ENCODE measurements at regions not wholly inside any gene's neighbourhood (a gene's known extent, or its start where the extent isn't known, plus 50 kb on each side); places are given as distances from the start of the nearest gene placed in this dataset.

DNA sequence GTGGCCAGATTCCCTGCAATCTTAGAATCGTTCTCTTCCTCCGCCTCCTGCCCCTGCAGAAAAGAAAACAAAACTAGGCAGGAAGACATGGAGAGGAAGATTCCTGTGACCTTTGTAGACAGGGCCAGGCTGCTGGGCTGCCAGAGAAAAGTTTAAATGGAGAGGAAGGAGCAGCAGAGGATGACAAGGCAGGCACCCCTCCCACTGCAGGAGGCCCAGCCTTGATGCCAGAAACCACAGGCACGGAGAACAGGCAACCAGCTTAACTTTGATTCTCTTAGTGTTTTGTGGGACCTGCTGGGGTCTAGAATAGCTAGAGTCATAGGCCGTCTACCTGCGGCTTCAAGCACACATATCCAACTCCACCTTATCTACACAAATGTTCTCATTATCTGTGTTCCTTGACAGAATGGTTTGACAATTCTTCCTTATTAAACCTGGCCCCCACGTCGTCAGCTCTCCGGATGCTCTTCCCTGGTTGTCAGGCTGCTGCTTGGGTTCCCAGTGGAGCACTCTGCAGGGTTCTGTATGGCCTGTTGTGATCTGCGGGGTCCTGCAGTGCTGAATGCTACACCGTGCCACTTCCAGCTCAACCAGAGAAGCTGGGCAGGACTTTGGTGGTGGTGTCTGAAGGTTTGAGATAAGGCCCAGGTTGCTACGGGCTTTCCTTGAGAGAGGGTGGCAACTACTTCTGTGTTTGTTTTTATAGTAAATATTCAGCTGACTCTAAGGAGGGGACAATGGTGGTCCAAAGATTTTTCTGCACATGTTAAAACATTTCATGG is 609.5 kb downstream of the AACS start:
- no peak for TF ChIP-seq CTCF (IDR thresholded peaks at IDR 0.05; ENCODE audit: control extremely low read depth, extremely low read depth)
- no peaks in the 10 kb centered on the region for H3K36me3 ChIP-seq (ENCODE audit: control insufficient read depth in 4 of 4, insufficient read depth in 4 of 4, low read length in 4 of 4)
- no peak overlapping the region for H3K9ac ChIP-seq (ENCODE audit: insufficient read depth in 1 of 2, low read length in 2 of 2)
- 62 to 67% methylated on average over 11 of the region's 11 CpGs for WGBS, 2 donors
- no peak overlapping the region for H3K27ac ChIP-seq (ENCODE audit: low read depth in 1 of 2, low read length in 1 of 2)
- no peaks in the 10 kb centered on the region for H3K4me1 ChIP-seq (ENCODE audit: control insufficient read depth in 5 of 5, insufficient read depth in 5 of 5, low read length in 5 of 5)
- H3K4me3 ChIP-seq = no peak overlapping the region
- peaks cover 0 to 8% (median 0%) of the 10 kb centered on the region in 4 donors for H3K9me3 ChIP-seq (ENCODE audit: control insufficient read depth in 4 of 4, insufficient read depth in 3 of 4, low read length in 3 of 4)
- DNase-seq (no peak), ATAC-seq (ENCODE audit: insufficient read depth, low FRiP score) (no peak)
- no peaks in the 10 kb centered on the region for H3K27me3 ChIP-seq (ENCODE audit: control insufficient read depth in 3 of 3, insufficient read depth in 3 of 3, low read length in 2 of 3)

DNA sequence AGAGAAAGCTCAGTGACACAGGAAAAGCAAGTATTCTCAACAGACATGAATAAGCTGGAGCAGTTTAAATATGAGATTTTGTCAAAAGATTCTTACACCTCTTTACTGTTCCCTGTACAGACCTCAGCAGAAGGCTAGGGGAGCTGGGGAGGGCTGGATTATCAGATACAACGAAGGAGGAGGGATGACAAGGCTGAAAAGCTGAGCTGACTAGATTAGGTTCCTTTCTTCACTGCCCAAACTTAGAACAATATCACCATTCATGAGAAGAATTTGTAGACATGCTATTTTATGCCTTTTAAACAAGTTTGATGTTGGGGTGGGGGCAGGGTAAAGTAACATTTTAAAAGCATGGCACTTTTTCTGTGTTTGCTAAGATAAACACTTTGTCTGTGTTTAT is 611.1 kb downstream of the AACS start:
- H3K27ac ChIP-seq (ENCODE audit: low read depth in 1 of 2, low read length in 1 of 2) = no peak overlapping the region
- no peaks in the 10 kb centered on the region for H3K27me3 ChIP-seq (ENCODE audit: control insufficient read depth in 3 of 3, insufficient read depth in 3 of 3, low read length in 2 of 3)
- no peak for ATAC-seq (ENCODE audit: insufficient read depth, low FRiP score)
- H3K4me3 ChIP-seq = no peak overlapping the region
- H3K4me1 ChIP-seq (ENCODE audit: control insufficient read depth in 5 of 5, insufficient read depth in 5 of 5, low read length in 5 of 5) = no peaks in the 10 kb centered on the region
- TF ChIP-seq CTCF (IDR thresholded peaks at IDR 0.05; ENCODE audit: control extremely low read depth, extremely low read depth) = no peak
- no peaks in the 10 kb centered on the region for H3K36me3 ChIP-seq (ENCODE audit: control insufficient read depth in 4 of 4, insufficient read depth in 4 of 4, low read length in 4 of 4)
- H3K9ac ChIP-seq (ENCODE audit: insufficient read depth in 1 of 2, low read length in 2 of 2) = no peak overlapping the region
- peaks cover 0 to 8% (median 0%) of the 10 kb centered on the region in 4 donors for H3K9me3 ChIP-seq (ENCODE audit: control insufficient read depth in 4 of 4, insufficient read depth in 3 of 4, low read length in 3 of 4)
- 16% methylated on average over 1 of the region's 1 CpG for WGBS, 2 donors
- DNase-seq = no peak

GRCh38 chr12:125677829-125678228 is 612.6 kb downstream of the AACS start:
- no peak for TF ChIP-seq CTCF (IDR thresholded peaks at IDR 0.05; ENCODE audit: control extremely low read depth, extremely low read depth)
- peaks cover 0 to 8% (median 0%) of the 10 kb centered on the region in 4 donors for H3K9me3 ChIP-seq (ENCODE audit: control insufficient read depth in 4 of 4, insufficient read depth in 3 of 4, low read length in 3 of 4)
- no peaks in the 10 kb centered on the region for H3K4me1 ChIP-seq (ENCODE audit: control insufficient read depth in 5 of 5, insufficient read depth in 5 of 5, low read length in 5 of 5)
- H3K27me3 ChIP-seq (ENCODE audit: control insufficient read depth in 3 of 3, insufficient read depth in 3 of 3, low read length in 2 of 3) = no peaks in the 10 kb centered on the region
- H3K9ac ChIP-seq (ENCODE audit: insufficient read depth in 1 of 2, low read length in 2 of 2) = no peak overlapping the region
- no peak overlapping the region for H3K27ac ChIP-seq (ENCODE audit: low read depth in 1 of 2, low read length in 1 of 2)
- ATAC-seq (ENCODE audit: insufficient read depth, low FRiP score) (no peak), DNase-seq (peak in 1 of 3 donors; percentile 11)
- WGBS, 2 donors = 85 to 92% methylated on average over 4 of the region's 4 CpGs
- no peaks in the 10 kb centered on the region for H3K36me3 ChIP-seq (ENCODE audit: control insufficient read depth in 4 of 4, insufficient read depth in 4 of 4, low read length in 4 of 4)
- H3K4me3 ChIP-seq = no peak overlapping the region
